Tibial nerve (tissue), 4 donors: ENCODE measurements at regions not wholly inside any gene's neighbourhood (a gene's known extent, or its start where the extent isn't known, plus 50 kb on each side); places are given as distances from the start of the nearest gene placed in this dataset.

Experiments used
- DNase-seq, 2 donors: peaks; one replicate each; pipeline ENCODE4 v3.0.0-alpha.2; 2019; ENCODE audit warnings: low spot score in 2 of 2
- H3K27ac ChIP-seq, 4 donors: fragments of 200-600 bp; sonication (generic) in 3 of 4; one replicate each; pipeline ENCODE4 v1.5.1; 2017 to 2019; ENCODE audit warnings: mild to moderate bottlenecking in 1 of 4
- H3K27me3 ChIP-seq, 2 donors: fragments of 200-600 bp; sonication (generic) in 1 of 2; one replicate each; pipeline versions ENCODE4 v1.5.1 to v1.6.0; 2017 to 2019
- H3K36me3 ChIP-seq, 3 donors: fragments of 200-600 bp; sonication (generic); one replicate each; pipeline ENCODE4 v1.5.1; 2018 to 2019
- H3K4me1 ChIP-seq, 4 donors: fragments of 200-600 bp; sonication (generic) in 3 of 4; one replicate each; pipeline ENCODE4 v1.5.1; 2017 to 2019
- H3K4me3 ChIP-seq, 4 donors: fragments of 200-600 bp; sonication (generic) in 3 of 4; one replicate each; pipeline ENCODE4 v1.5.1; 2017 to 2019; ENCODE audit warnings: mild to moderate bottlenecking in 1 of 4, moderate library complexity in 1 of 4
- H3K9me3 ChIP-seq, 4 donors: fragments of 200-600 bp; sonication (generic) in 3 of 4; one replicate each; pipeline ENCODE4 v1.5.1; 2017 to 2019
- EP300 ChIP-seq, 2 donors: sonication (generic); formaldehyde crosslinking; IDR thresholded peaks; one replicate each; pipeline ENCODE4 v1.6.1; 2017; ENCODE audit warnings: antibody characterized with exemption in 2 of 2, mild to moderate bottlenecking in 1 of 2
- POLR2A ChIP-seq, 2 donors: fragments of 450-650 bp; IDR thresholded peaks; one replicate each; pipeline ENCODE4 v1.6.1; 2017; ENCODE audit warnings: antibody characterized with exemption in 2 of 2, mild to moderate bottlenecking in 2 of 2, moderate library complexity in 2 of 2
- WGBS, 2 donors: methylation state at CpG; one replicate each; pipeline ENCODE4 v1.1.5; 2018; 5-methylcytosine and 5-hydroxymethylcytosine counted together
- TF ChIP-seq, protein P1 (sequence below), 5 experiments: fragments of 200-600 bp in 3 of 5; fragments of 450-650 bp in 2 of 5; sonication (generic) in 3 of 5; IDR thresholded peaks; one replicate each; pipeline ENCODE4 v1.5.1; 2016 to 2019; ENCODE audit warnings: antibody characterized with exemption in 5 of 5, mild to moderate bottlenecking in 3 of 5, moderate library complexity in 2 of 5

DNA sequence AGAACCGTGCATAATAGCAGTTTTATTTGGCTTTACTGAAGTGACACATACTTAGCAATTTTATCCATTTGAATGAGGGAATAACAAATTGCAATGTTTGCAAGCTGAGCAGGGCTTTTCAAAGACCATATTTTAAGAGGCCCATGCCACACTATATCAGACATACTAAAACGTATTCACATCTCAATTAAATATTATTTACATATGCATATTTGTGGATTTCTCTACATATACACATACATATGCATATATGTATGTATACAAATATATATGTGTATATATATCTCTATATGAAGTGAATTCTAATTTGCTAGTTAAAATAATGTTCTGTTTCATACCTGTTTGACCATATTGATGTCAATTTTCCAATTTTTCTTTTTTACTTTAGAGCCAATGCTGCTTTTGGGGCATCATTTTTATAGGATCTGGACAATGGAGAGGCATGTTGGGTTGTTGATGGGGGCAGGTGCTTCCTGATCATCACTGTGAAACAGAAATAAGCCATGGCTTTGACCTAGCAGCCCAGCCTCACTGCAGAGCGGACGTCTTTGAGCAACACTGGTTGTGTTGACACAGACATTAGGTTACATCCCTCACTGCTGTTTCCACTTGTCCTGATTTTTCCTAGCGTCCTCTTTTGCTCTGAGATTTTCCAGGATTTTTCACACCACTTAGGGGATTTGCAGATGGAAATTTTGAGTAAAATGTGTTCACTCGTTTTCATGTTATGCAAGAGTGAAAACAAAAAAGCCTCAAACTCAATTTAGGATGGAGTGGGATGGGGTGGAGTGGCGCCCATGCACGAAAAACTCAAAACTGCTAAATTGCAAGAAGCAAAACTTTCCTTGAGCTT, 56.9 kb downstream of the RDH14 start:
- TF ChIP-seq EP300 (IDR thresholded peaks at IDR 0.05) = no peak
- TF ChIP-seq, protein P1, sequence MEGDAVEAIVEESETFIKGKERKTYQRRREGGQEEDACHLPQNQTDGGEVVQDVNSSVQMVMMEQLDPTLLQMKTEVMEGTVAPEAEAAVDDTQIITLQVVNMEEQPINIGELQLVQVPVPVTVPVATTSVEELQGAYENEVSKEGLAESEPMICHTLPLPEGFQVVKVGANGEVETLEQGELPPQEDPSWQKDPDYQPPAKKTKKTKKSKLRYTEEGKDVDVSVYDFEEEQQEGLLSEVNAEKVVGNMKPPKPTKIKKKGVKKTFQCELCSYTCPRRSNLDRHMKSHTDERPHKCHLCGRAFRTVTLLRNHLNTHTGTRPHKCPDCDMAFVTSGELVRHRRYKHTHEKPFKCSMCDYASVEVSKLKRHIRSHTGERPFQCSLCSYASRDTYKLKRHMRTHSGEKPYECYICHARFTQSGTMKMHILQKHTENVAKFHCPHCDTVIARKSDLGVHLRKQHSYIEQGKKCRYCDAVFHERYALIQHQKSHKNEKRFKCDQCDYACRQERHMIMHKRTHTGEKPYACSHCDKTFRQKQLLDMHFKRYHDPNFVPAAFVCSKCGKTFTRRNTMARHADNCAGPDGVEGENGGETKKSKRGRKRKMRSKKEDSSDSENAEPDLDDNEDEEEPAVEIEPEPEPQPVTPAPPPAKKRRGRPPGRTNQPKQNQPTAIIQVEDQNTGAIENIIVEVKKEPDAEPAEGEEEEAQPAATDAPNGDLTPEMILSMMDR (IDR thresholded peaks at IDR 0.05) = no peak
- no peak for TF ChIP-seq POLR2A (IDR thresholded peaks at IDR 0.05)
- Histone ChIP-seq H3K27ac (no peak overlapping the region), H3K4me1 (no peaks in the 10 kb centered on the region), H3K36me3 (no peaks in the 10 kb centered on the region), H3K4me3 (no peak overlapping the region), H3K9me3 (no peaks in the 10 kb centered on the region), H3K27me3 (no peaks in the 10 kb centered on the region)
- 65 to 70% methylated on average over 8 of the region's 8 CpGs for WGBS, 2 donors
- DNase-seq = no peak

DNA sequence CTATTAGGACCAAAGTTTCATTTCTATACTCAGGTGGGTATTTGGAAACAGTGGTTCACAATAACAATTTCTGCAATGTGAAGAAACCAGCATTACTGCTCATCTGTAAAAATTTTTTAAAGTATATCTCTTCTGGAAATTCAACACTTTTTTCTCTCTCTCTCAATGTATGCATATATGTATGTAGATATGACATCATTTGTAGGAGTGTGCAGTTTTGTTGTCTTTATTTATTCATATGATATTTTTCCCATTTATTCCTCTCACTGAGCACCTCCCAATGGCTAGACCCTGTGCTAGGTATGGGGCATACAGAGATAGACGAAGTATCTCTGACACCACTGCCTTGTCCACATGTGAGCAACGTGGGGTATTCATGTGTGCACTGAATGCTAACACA, 58.3 kb downstream of the RDH14 start:
- TF ChIP-seq POLR2A (IDR thresholded peaks at IDR 0.05) (no peak), EP300 (IDR thresholded peaks at IDR 0.05) (no peak)
- TF ChIP-seq, protein P1 (IDR thresholded peaks at IDR 0.05) = no peak
- Histone ChIP-seq H3K27me3 (no peaks in the 10 kb centered on the region), H3K27ac (no peak overlapping the region), H3K4me1 (no peaks in the 10 kb centered on the region), H3K9me3 (no peaks in the 10 kb centered on the region), H3K4me3 (no peak overlapping the region), H3K36me3 (no peaks in the 10 kb centered on the region)
- no peak for DNase-seq
- 81 to 88% methylated on average over 2 of the region's 2 CpGs for WGBS, 2 donors

DNA sequence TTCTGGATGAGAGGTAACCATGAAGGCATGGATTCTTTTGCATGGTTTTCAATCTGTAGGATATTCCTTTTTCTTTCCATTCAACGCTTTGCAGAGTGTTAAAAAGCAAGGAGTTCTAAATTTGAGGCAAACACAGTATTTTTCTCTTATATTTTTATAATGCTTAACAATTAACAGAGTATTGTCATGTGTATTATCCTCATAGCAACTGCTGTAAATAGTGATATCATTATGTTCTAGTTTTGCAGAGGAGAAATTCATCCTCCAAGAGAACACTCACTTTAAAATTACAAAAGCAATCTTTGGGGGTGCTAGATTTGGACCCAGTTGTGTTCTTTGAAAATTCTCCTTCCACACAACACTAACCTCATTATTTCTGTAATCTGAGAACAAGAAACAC, 58.7 kb downstream of the RDH14 start:
- Histone ChIP-seq H3K27ac (no peak overlapping the region), H3K36me3 (no peaks in the 10 kb centered on the region), H3K27me3 (no peaks in the 10 kb centered on the region), H3K4me1 (no peaks in the 10 kb centered on the region), H3K9me3 (no peaks in the 10 kb centered on the region), H3K4me3 (no peak overlapping the region)
- no peak for DNase-seq
- WGBS, 2 donors = 90% methylated on average over 1 of the region's 1 CpG
- TF ChIP-seq EP300 (IDR thresholded peaks at IDR 0.05) (no peak), POLR2A (IDR thresholded peaks at IDR 0.05) (no peak)
- TF ChIP-seq, protein P1 (IDR thresholded peaks at IDR 0.05) = no peak

DNA sequence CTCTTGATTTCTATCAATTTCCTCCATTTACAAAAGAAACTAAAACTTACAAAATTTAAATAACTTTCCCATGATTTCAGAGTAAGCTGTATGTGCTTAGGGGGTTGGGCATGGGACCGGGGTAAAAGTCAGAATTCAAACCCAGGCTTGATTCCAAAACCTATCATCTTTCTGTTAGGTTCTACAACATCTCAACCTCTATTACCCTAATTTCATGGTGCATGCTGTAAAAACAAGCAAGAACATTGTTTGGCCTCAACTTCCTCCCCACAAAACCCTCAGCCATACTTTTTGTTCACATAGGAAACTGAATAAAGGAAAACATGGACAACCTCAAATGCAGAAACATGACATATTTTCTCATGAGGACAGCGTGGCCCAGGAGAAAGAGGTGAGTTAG, 59.3 kb downstream of the RDH14 start:
- Histone ChIP-seq H3K9me3 (no peaks in the 10 kb centered on the region), H3K36me3 (no peaks in the 10 kb centered on the region), H3K4me1 (no peaks in the 10 kb centered on the region), H3K27me3 (no peaks in the 10 kb centered on the region), H3K4me3 (no peak overlapping the region), H3K27ac (no peak overlapping the region)
- TF ChIP-seq, protein P1 (IDR thresholded peaks at IDR 0.05) = no peak
- TF ChIP-seq EP300 (IDR thresholded peaks at IDR 0.05) = no peak
- TF ChIP-seq POLR2A (IDR thresholded peaks at IDR 0.05) = no peak
- DNase-seq = no peak
- 77 to 78% methylated on average over 2 of the region's 2 CpGs for WGBS, 2 donors

DNA sequence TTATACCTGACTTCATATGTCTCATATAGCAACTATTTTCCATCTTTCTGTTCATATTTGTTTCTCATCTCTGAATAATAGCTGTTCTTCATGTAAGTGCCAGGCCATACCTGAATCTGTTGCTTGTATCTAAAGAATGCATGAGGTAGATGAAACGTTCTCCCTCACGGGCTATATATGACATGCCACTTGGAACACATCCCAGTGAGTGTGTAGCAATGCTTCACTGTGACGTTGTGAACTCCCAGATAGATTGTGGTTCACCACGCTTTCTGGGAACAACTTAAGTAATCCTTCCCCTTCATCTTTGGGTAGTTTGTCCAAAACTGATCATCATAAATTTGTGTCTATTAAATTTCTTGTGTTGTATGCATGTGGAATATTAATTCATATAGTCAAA, 60.1 kb downstream of the RDH14 start:
- no peak for DNase-seq
- Histone ChIP-seq H3K9me3 (no peaks in the 10 kb centered on the region), H3K27ac (no peak overlapping the region), H3K4me1 (no peaks in the 10 kb centered on the region), H3K4me3 (no peak overlapping the region), H3K27me3 (no peaks in the 10 kb centered on the region), H3K36me3 (no peaks in the 10 kb centered on the region)
- TF ChIP-seq, protein P1 (IDR thresholded peaks at IDR 0.05) = no peak
- TF ChIP-seq EP300 (IDR thresholded peaks at IDR 0.05) (no peak), POLR2A (IDR thresholded peaks at IDR 0.05) (no peak)
- WGBS, 2 donors = 55 to 56% methylated on average over 4 of the region's 4 CpGs
